Esophagus squamous epithelium (tissue), 4 donors: ENCODE measurements at regions not wholly inside any gene's neighbourhood (a gene's known extent, or its start where the extent isn't known, plus 50 kb on each side); places are given as distances from the start of the nearest gene placed in this dataset.

Experiments
- POLR2A ChIP-seq, 4 donors: fragments of 450-650 bp; IDR thresholded peaks; one replicate each; pipeline ENCODE4 v1.6.1; 2017; ENCODE audit warnings: antibody characterized with exemption in 4 of 4, mild to moderate bottlenecking in 4 of 4, moderate library complexity in 3 of 4
- TF ChIP-seq, protein P1 (sequence below), 6 experiments: fragments of 450-650 bp in 4 of 6; fragments of 200-600 bp in 2 of 6; sonication (generic) in 2 of 6; IDR thresholded peaks; one replicate each; pipeline ENCODE4 v1.5.1; 2016 to 2019; ENCODE audit warnings: antibody characterized with exemption in 6 of 6, mild to moderate bottlenecking in 4 of 6, moderate library complexity in 4 of 6

DNA sequence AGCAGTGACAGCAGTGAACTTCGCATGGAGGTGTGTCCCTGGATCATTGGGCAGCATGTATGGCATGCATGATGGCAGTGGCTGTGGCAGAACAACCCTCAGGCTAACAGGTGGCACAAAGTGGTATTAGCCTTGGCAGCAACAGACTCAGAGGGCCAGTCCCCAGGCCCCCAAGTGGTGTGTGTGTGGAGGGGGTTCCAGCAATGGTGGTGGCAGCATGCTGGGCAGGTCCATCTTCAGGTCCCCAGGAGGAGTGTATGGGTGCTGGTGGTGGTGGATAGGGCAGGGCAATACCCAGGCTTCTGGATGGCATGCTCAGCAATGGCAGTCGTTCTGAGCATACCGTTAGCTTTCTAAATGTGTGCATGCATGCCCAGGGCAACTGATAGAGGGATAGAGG, 923.7 kb downstream of the PDHA2 start:
- TF ChIP-seq, protein P1, sequence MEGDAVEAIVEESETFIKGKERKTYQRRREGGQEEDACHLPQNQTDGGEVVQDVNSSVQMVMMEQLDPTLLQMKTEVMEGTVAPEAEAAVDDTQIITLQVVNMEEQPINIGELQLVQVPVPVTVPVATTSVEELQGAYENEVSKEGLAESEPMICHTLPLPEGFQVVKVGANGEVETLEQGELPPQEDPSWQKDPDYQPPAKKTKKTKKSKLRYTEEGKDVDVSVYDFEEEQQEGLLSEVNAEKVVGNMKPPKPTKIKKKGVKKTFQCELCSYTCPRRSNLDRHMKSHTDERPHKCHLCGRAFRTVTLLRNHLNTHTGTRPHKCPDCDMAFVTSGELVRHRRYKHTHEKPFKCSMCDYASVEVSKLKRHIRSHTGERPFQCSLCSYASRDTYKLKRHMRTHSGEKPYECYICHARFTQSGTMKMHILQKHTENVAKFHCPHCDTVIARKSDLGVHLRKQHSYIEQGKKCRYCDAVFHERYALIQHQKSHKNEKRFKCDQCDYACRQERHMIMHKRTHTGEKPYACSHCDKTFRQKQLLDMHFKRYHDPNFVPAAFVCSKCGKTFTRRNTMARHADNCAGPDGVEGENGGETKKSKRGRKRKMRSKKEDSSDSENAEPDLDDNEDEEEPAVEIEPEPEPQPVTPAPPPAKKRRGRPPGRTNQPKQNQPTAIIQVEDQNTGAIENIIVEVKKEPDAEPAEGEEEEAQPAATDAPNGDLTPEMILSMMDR (IDR thresholded peaks at IDR 0.05), result no peak
- TF ChIP-seq POLR2A (IDR thresholded peaks at IDR 0.05), result no peak
